ENCODE measurements at regions not wholly inside any gene's neighbourhood (a gene's known extent, or its start where the extent isn't known, plus 50 kb on each side); places are given as distances from the start of the nearest gene placed in this dataset.
A peak's percentile ranks its signal among the peaks of the same experiment; 100 is the strongest.

DNA sequence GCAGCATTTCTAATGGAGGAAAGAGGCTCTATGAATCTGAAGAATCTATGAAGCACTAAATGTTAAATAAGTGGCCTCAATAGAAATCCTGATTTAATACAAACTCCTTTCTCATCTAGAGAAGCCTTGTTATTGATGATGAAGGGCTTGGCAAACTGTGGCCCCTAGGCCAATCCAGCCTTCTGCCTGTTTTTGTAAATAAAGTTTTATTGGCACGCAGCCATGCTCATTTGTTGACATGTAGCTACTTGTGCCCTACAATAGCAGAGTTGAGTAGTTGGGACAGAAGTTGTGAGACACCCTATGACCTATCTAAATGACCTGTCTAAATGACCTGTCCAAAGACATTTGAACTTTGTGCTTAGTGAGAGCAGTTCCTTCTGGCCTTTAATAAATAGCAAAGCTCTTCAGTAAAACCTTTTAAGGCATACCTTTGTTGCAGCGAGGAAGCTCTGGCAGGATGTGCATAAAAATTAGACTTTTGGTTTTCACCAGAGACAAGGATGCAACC, 484.4 kb upstream of the SPRED2 start:
- no peaks in the 10 kb centered on the region for H3K4me1 ChIP-seq
- no peak overlapping the region for H3K27ac ChIP-seq
- DNase-seq (no peak), ATAC-seq (no peak)
- no peak overlapping the region for H3K4me3 ChIP-seq
- TF ChIP-seq, protein P1, sequence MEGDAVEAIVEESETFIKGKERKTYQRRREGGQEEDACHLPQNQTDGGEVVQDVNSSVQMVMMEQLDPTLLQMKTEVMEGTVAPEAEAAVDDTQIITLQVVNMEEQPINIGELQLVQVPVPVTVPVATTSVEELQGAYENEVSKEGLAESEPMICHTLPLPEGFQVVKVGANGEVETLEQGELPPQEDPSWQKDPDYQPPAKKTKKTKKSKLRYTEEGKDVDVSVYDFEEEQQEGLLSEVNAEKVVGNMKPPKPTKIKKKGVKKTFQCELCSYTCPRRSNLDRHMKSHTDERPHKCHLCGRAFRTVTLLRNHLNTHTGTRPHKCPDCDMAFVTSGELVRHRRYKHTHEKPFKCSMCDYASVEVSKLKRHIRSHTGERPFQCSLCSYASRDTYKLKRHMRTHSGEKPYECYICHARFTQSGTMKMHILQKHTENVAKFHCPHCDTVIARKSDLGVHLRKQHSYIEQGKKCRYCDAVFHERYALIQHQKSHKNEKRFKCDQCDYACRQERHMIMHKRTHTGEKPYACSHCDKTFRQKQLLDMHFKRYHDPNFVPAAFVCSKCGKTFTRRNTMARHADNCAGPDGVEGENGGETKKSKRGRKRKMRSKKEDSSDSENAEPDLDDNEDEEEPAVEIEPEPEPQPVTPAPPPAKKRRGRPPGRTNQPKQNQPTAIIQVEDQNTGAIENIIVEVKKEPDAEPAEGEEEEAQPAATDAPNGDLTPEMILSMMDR (IDR thresholded peaks at IDR 0.05), result no peak
- no peaks in the 10 kb centered on the region for H3K27me3 ChIP-seq
- H3K36me3 ChIP-seq, result no peaks in the 10 kb centered on the region
- H3K9me3 ChIP-seq, result no peaks in the 10 kb centered on the region
- intact Hi-C loops (cut with DNase I), result no loop called here

DNA sequence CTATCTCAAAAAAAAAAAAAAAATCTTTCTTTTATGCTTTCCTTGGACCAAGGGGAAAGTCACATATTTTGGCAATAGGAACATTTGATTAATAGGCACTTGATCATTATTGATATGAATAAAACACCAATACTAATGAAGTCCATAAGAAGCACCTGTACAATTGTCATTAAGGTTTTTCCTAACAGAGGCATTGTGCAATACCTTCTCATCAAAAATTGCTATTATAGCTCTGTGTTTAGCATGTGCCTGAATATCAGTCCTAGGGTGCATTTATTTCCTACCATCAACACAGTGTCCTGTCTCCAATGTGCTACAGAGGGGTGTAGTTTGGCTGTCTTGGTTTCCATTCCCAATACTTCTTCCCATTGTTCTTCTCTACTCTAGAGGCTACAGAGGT, 483.8 kb upstream of the SPRED2 start:
- Histone ChIP-seq H3K9me3 (no peaks in the 10 kb centered on the region), H3K36me3 (no peaks in the 10 kb centered on the region), H3K27me3 (no peaks in the 10 kb centered on the region), H3K4me1 (no peaks in the 10 kb centered on the region), H3K4me3 (no peak overlapping the region), H3K27ac (no peak overlapping the region)
- intact Hi-C loops (cut with DNase I), result no loop called here
- ATAC-seq (no peak), DNase-seq (no peak)
- TF ChIP-seq, protein P1 (IDR thresholded peaks at IDR 0.05), result no peak

DNA sequence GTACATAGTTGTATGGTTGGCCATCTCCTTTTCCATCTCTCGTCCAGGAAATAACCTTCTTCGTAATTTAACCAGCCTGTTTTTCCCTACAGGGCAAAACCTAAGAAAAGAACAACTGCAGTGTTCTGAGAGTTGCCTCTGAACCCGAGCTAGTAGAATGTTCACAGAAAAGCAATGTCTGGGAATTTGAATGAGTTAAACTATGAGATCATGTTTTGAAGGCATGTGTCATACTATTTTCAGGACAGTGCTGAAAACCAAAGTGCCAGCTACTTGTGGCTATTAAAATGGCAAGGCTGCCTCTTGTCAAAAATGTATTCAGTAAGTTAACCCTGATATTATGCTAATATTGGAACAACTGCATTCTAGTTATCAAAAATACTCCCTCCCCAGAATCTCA, 482.9 kb upstream of the SPRED2 start:
- TF ChIP-seq, protein P1 (IDR thresholded peaks at IDR 0.05), result no peak
- H3K36me3 ChIP-seq, result no peaks in the 10 kb centered on the region
- no peaks in the 10 kb centered on the region for H3K4me1 ChIP-seq
- intact Hi-C loops (cut with DNase I), result no loop called here
- no peaks in the 10 kb centered on the region for H3K27me3 ChIP-seq
- no peak for DNase-seq
- no peak overlapping the region for H3K4me3 ChIP-seq
- no peak overlapping the region for H3K27ac ChIP-seq
- no peaks in the 10 kb centered on the region for H3K9me3 ChIP-seq
- ATAC-seq, result no peak

DNA sequence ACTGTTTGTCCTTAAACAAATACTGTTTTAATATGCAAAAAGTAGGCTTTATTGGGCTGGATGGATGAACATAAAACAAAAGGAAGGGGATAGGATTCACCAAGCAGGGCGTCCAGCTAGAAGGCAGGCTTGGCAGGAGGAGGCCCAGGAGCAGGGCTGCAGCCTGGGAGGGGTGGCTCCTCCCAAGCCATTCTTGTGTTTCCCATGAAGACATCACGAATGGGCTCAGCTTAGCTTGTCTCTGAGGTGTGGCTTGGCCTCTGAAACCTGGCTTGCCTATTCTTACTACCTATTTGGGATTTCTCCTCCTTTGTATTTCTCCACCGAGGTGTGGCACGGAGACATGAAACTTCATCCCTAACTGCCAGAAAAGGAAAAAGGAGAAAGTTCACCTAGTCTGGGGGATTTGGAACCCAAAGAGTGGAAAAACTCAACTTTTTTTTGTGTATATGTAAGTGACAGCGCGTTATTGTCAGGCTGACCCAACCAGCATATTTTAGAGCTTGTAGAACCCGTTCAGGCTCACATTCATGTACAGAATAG, 481.9 kb upstream of the SPRED2 start:
- H3K27ac ChIP-seq, result no peak overlapping the region
- H3K36me3 ChIP-seq, result no peaks in the 10 kb centered on the region
- DNase-seq, result no peak
- intact Hi-C loops (cut with DNase I), result no loop called here
- no peaks in the 10 kb centered on the region for H3K27me3 ChIP-seq
- H3K4me1 ChIP-seq, result no peaks in the 10 kb centered on the region
- H3K4me3 ChIP-seq, result no peak overlapping the region
- H3K9me3 ChIP-seq, result no peaks in the 10 kb centered on the region
- TF ChIP-seq, protein P1 (IDR thresholded peaks at IDR 0.05), result no peak
- ATAC-seq, result no peak

DNA sequence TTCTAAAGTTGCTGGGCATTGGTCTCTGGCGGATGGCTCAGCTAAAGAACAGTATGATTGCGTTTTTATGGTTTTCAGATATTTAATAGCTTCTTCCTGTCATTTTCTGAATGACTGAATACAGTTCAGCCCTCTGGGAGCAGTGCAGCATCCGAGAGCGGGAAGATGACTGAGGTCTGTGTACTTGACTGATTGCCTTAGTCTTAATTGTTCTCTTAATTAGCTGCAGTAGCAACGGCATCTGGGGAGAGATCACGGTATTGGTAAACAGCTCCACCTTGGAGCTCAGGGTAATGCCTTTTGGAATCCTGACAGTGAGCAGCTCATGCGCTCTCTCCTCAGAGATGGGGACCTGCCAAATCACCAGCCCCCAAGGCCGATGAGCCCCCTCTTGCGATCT, 481.4 kb upstream of the SPRED2 start:
- DNase-seq, result no peak
- no peak overlapping the region for H3K4me3 ChIP-seq
- no peaks in the 10 kb centered on the region for H3K4me1 ChIP-seq
- intact Hi-C loops (cut with DNase I), result no loop called here
- no peaks in the 10 kb centered on the region for H3K9me3 ChIP-seq
- TF ChIP-seq, protein P1 (IDR thresholded peaks at IDR 0.05), result no peak
- no peak for ATAC-seq
- no peak overlapping the region for H3K27ac ChIP-seq
- no peaks in the 10 kb centered on the region for H3K27me3 ChIP-seq
- no peaks in the 10 kb centered on the region for H3K36me3 ChIP-seq

DNA sequence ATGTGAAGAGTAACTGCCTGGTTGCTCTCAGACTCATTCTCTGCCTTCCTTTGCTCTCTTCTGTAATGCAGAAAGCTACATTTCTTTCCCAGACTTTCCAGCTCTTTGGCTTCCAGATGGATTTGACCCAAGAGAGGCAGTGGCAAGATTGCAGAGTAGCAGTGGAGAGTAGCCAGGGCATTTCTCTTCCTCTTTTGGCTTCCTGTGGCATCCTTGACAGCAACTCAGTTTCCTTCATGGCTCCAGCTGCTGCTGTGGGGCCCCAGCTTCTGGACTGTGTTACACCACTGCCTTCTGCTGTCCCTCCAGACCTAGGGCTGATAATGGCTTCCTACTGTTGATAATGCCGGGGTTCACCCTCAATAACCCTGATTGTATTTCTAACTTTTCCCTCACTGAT, 469.4 kb upstream of the SPRED2 start:
- H3K27me3 ChIP-seq, result no peaks in the 10 kb centered on the region
- peak; percentile 54 for ATAC-seq
- TF ChIP-seq, protein P1 (IDR thresholded peaks at IDR 0.05), result no peak
- no peak for DNase-seq
- H3K36me3 ChIP-seq, result no peaks in the 10 kb centered on the region
- H3K9me3 ChIP-seq, result no peaks in the 10 kb centered on the region
- H3K4me1 ChIP-seq, result no peaks in the 10 kb centered on the region
- intact Hi-C loops (cut with DNase I), result no loop called here
- no peak overlapping the region for H3K4me3 ChIP-seq
- H3K27ac ChIP-seq, result no peak overlapping the region

Measured in upper lobe of right lung (tissue), 1 donor.